DND-41 (cell line): ENCODE measurements at regions not wholly inside any gene's neighbourhood (a gene's known extent, or its start where the extent isn't known, plus 50 kb on each side); places are given as distances from the start of the nearest gene placed in this dataset.

Experiments used
- ATAC-seq: fragments of 200-7000 bp; cut with Tn5 transposase; 3 replicates; pipeline ENCODE4 v1.9.1; 2021; ENCODE audit warnings: low read depth; ENCODE audit not compliant: insufficient read depth
- DNase-seq: peaks from one replicate; pipeline ENCODE4 v3.0.0-alpha.2; 2020
- H2AFZ ChIP-seq: 2 replicates; pipeline ENCODE4 v1.6.0; 2012; ENCODE audit warnings: low read depth, low read length
- H3K27ac ChIP-seq: 2 replicates; pipeline ENCODE4 v1.5.1; 2012; ENCODE audit warnings: low read length, inconsistent platforms
- H3K27me3 ChIP-seq: fragments of 200-600 bp; sonication (generic); 2 replicates; pipeline ENCODE4 v1.6.0; 2012; ENCODE audit warnings: low read length, mild to moderate bottlenecking, inconsistent platforms; ENCODE audit not compliant: insufficient read depth, poor library complexity
- H3K36me3 ChIP-seq: 2 replicates; pipeline ENCODE4 v1.5.1; 2012; ENCODE audit warnings: low read length, inconsistent platforms; ENCODE audit not compliant: insufficient read depth
- H3K4me1 ChIP-seq: 2 replicates; pipeline ENCODE4 v1.5.1; 2012; ENCODE audit warnings: mild to moderate bottlenecking, low read length; ENCODE audit not compliant: insufficient read depth
- H3K4me2 ChIP-seq: 2 replicates; pipeline ENCODE4 v1.6.0; 2012; ENCODE audit warnings: mild to moderate bottlenecking, moderate library complexity, low read length, inconsistent platforms; ENCODE audit not compliant: insufficient read depth
- H3K4me3 ChIP-seq, 2 experiments: fragments of 200-600 bp in 1 of 2; shearing (Covaris generic) in 1 of 2; 2 replicates each; pipeline ENCODE4 v1.5.1; 2012 to 2016; ENCODE audit warnings: inconsistent platforms in 2 of 2, low read length in 2 of 2, mild to moderate bottlenecking in 2 of 2, low read depth in 1 of 2, moderate library complexity in 1 of 2
- H3K79me2 ChIP-seq: 2 replicates; pipeline ENCODE4 v1.6.0; 2012; ENCODE audit warnings: low read length, inconsistent platforms; ENCODE audit not compliant: insufficient read depth
- H3K9ac ChIP-seq: 2 replicates; pipeline ENCODE4 v1.6.0; 2012; ENCODE audit warnings: low read depth, mild to moderate bottlenecking, inconsistent platforms, low read length, moderate library complexity
- H3K9me3 ChIP-seq: 2 replicates; pipeline ENCODE4 v1.5.1; 2012; ENCODE audit warnings: low read length, moderate library complexity, mild to moderate bottlenecking, inconsistent platforms; ENCODE audit not compliant: insufficient read depth, severe bottlenecking
- H4K20me1 ChIP-seq: 2 replicates; pipeline ENCODE4 v1.6.0; 2012; ENCODE audit warnings: low read length; ENCODE audit not compliant: insufficient read depth
- CTCF ChIP-seq: IDR thresholded peaks from 2 replicates; pipeline ENCODE4 v1.5.1; 2012; ENCODE audit warnings: borderline replicate concordance, low read length, moderate library complexity, mild to moderate bottlenecking; ENCODE audit not compliant: poor library complexity, severe bottlenecking; ENCODE audit errors: extremely low read depth
- EZH2 ChIP-seq: IDR thresholded peaks from 3 replicates; pipeline ENCODE4 v1.6.1; 2012; ENCODE audit warnings: borderline replicate concordance, low read depth, mild to moderate bottlenecking, moderate library complexity, low read length, inconsistent platforms; ENCODE audit not compliant: severe bottlenecking

DNA sequence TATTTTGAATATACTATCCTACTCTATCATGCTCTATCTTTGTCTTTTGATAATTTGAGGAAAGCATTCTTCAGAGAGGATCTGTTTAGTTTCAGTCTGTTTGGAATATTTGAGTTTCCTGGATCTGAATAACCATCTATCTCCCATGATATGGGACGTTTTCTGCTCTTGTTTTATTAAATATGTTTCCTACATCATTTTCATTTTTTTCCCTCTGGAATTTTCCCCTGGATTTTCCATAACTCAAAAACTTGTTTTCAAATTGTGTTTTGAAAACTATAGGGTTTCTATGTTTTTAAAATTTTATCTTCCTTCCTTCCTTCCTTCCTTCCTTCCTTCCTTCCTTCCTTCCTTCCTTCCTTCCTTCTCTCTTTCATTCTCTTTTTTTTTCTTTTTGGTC lies 974.2 kb downstream of the TMEM121 start:
- no peak overlapping the region for H3K9ac ChIP-seq
- H3K4me2 ChIP-seq: no peak overlapping the region
- no peak overlapping the region for H3K27ac ChIP-seq
- no peak overlapping the region for H2AFZ ChIP-seq
- ATAC-seq (no peak), DNase-seq (no peak)
- no peak overlapping the region for H3K4me3 ChIP-seq
- peaks cover 16% of the 10 kb centered on the region for H3K4me1 ChIP-seq
- H3K9me3 ChIP-seq: no peaks in the 10 kb centered on the region
- H3K27me3 ChIP-seq: no peaks in the 10 kb centered on the region
- H3K36me3 ChIP-seq: no peaks in the 10 kb centered on the region
- no peak for TF ChIP-seq CTCF
- TF ChIP-seq EZH2: no peak
- no peaks in the 10 kb centered on the region for H4K20me1 ChIP-seq
- no peaks in the 10 kb centered on the region for H3K79me2 ChIP-seq

DNA sequence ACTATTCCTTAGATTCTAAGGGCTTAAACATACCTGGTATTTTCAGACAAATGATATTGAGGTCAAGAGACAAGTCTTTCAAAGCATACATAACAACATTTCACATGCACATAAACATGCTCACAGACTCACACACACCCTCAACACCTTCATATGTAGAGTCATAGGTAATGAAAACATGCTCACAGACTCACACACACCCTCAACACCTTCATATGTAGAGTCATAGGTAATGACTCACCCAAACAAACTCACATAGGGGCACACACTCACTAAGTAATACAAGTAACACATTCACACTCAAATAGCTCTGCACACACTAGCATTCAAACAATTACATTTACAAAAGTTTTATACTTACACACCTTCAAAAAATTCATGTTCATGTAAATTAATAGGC lies 975.5 kb downstream of the TMEM121 start:
- no peak overlapping the region for H3K4me3 ChIP-seq
- TF ChIP-seq CTCF (no peak), EZH2 (no peak)
- no peaks in the 10 kb centered on the region for H4K20me1 ChIP-seq
- peaks cover 29% of the 10 kb centered on the region for H3K4me1 ChIP-seq
- H2AFZ ChIP-seq: no peak overlapping the region
- ATAC-seq (no peak), DNase-seq (no peak)
- H3K9me3 ChIP-seq: no peaks in the 10 kb centered on the region
- no peaks in the 10 kb centered on the region for H3K27me3 ChIP-seq
- H3K9ac ChIP-seq: no peak overlapping the region
- no peaks in the 10 kb centered on the region for H3K79me2 ChIP-seq
- no peak overlapping the region for H3K27ac ChIP-seq
- H3K4me2 ChIP-seq: no peak overlapping the region
- no peaks in the 10 kb centered on the region for H3K36me3 ChIP-seq

- no peak for DNase-seq
- peak overlapping the region; percentile 92 for H3K27ac ChIP-seq
- H2AFZ ChIP-seq: no peak overlapping the region; the same call in 1 of the 2 replicates
- H3K27me3 ChIP-seq: no peaks in the 10 kb centered on the region
- no peak for ATAC-seq
- H3K36me3 ChIP-seq: no peaks in the 10 kb centered on the region
- H3K9me3 ChIP-seq: no peaks in the 10 kb centered on the region
- peaks cover 64% of the 10 kb centered on the region for H3K4me1 ChIP-seq
- H4K20me1 ChIP-seq: no peaks in the 10 kb centered on the region
- H3K79me2 ChIP-seq: no peaks in the 10 kb centered on the region
- H3K4me2 ChIP-seq: no peak overlapping the region
- no peak for TF ChIP-seq EZH2
- no peak for TF ChIP-seq CTCF
- no peak overlapping the region for H3K9ac ChIP-seq
- H3K4me3 ChIP-seq: no peak overlapping the region
These were observed 979.0 kb downstream of the TMEM121 start for GRCh38 chr14:106505366-106505765.

DNA sequence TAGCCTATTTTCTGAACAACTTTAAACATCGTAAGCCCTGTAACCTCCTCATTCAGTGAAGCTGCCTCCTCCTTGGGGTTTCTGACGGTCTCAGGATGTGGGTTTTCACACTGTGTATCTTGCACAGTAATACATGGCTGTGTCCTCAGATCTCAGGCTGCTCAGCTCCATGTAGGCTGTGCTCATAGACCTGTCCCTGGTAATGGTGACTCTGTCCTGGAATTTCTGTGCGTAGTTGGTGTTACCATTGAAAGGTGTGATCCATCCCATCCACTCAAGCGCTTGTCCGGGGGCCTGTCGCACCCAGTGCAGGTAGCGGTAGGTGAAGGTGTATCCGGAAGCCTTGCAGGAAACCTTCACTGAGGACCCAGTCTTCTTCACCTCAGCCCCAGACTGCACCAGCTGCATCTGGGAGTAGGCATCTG lies 980.5 kb downstream of the TMEM121 start:
- no peaks in the 10 kb centered on the region for H3K79me2 ChIP-seq
- DNase-seq: peak; percentile 84
- no peaks in the 10 kb centered on the region for H4K20me1 ChIP-seq
- H3K27ac ChIP-seq: peak overlapping the region; percentile 92
- peak overlapping the region in 1 of 2 experiments; percentile 50; a peak in 2 of 4 replicates for H3K4me3 ChIP-seq
- H3K9me3 ChIP-seq: no peaks in the 10 kb centered on the region
- H2AFZ ChIP-seq: peak overlapping the region; percentile 56
- H3K36me3 ChIP-seq: no peaks in the 10 kb centered on the region
- H3K4me1 ChIP-seq: peaks cover 79% of the 10 kb centered on the region
- peak overlapping the region; percentile 47 for H3K9ac ChIP-seq
- H3K4me2 ChIP-seq: peak overlapping the region; percentile 65
- H3K27me3 ChIP-seq: no peaks in the 10 kb centered on the region
- ATAC-seq: peak; percentile 82
- no peak for TF ChIP-seq CTCF
- no peak for TF ChIP-seq EZH2
